GM19043 (cell line): ENCODE measurements at regions not wholly inside any gene's neighbourhood (a gene's known extent, or its start where the extent isn't known, plus 50 kb on each side); places are given as distances from the start of the nearest gene placed in this dataset.
"Not testable (repeated sequence)": the region's sequence is repeated elsewhere in the genome, so short reads cannot be mapped to it uniquely, and the experiment has no call there.

Experiments
- ATAC-seq: cut with Tn5 transposase; IDR thresholded peaks from one replicate; pipeline ENCODE4 v1.9.1; 2021; ENCODE audit warnings: low read depth; ENCODE audit not compliant: unreplicated experiment

GRCh38 chr2:14424478-14425390 is 207.8 kb upstream of the LRATD1 start:
- no peak for ATAC-seq

- no peak for ATAC-seq
Measured at GRCh38 chr2:14425869-14426268, 206.6 kb upstream of the LRATD1 start.

GRCh38 chr2:14428056-14428455 is 204.5 kb upstream of the LRATD1 start:
- no peak for ATAC-seq

- ATAC-seq = no peak
Measured at GRCh38 chr2:14433946-14434495, 198.5 kb upstream of the LRATD1 start.

GRCh38 chr2:14445670-14446069 is 186.8 kb upstream of the LRATD1 start:
- ATAC-seq = no peak

- ATAC-seq = no peak
Measured at GRCh38 chr2:14448340-14448739, 184.2 kb upstream of the LRATD1 start.

GRCh38 chr2:14451312-14451711 is 181.2 kb upstream of the LRATD1 start:
- ATAC-seq = no peak

GRCh38 chr2:14454202-14454601 is 178.3 kb upstream of the LRATD1 start:
- ATAC-seq = no peak

GRCh38 chr2:14459786-14460325 is 172.7 kb upstream of the LRATD1 start:
- no peak for ATAC-seq

GRCh38 chr2:14475994-14476393 is 156.5 kb upstream of the LRATD1 start:
- no peak for ATAC-seq

- ATAC-seq = no peak
Measured at GRCh38 chr2:14479486-14479885, 153.0 kb upstream of the LRATD1 start.

- ATAC-seq = no peak
Measured at GRCh38 chr2:14480120-14480519, 152.4 kb upstream of the LRATD1 start.

GRCh38 chr2:14480906-14481305 is 151.6 kb upstream of the LRATD1 start:
- no peak for ATAC-seq

GRCh38 chr2:14492920-14493503 is 139.5 kb upstream of the LRATD1 start:
- no peak for ATAC-seq

- ATAC-seq = no peak
Measured at GRCh38 chr2:14494759-14495158, 137.8 kb upstream of the LRATD1 start.

- no peak for ATAC-seq
Measured at GRCh38 chr2:14501061-14501460, 131.5 kb upstream of the LRATD1 start.

GRCh38 chr2:14506955-14507354 is 125.6 kb upstream of the LRATD1 start:
- ATAC-seq = not testable (repeated sequence)

- no peak for ATAC-seq
Measured at GRCh38 chr2:14511541-14511940, 121.0 kb upstream of the LRATD1 start.

- no peak for ATAC-seq
Measured at GRCh38 chr2:14513903-14514302, 118.6 kb upstream of the LRATD1 start.

- no peak for ATAC-seq
Measured at GRCh38 chr2:14516844-14517243, 115.7 kb upstream of the LRATD1 start.

- no peak for ATAC-seq
Measured at GRCh38 chr2:14517731-14518130, 114.8 kb upstream of the LRATD1 start.
